Hematopoietic multipotent progenitor cell treated with erythropoietin and hydrocortisone succinate and interleukin-3 and kit ligand, for 4 days (in vitro differentiated cells): ENCODE measurements at regions not wholly inside any gene's neighbourhood (a gene's known extent, or its start where the extent isn't known, plus 50 kb on each side); places are given as distances from the start of the nearest gene placed in this dataset.

Source experiments
- DNase-seq: peaks from one replicate; pipeline ENCODE4 v3.0.0-alpha.2; 2015

- DNase-seq, result no peak
Measured at GRCh38 chr7:31171984-31172383, 119.9 kb downstream of the ADCYAP1R1 start.

- DNase-seq, result no peak
Measured at GRCh38 chr7:31171216-31171785, 119.2 kb downstream of the ADCYAP1R1 start.
